Gastrocnemius medialis (tissue), 4 donors: ENCODE measurements at regions not wholly inside any gene's neighbourhood (a gene's known extent, or its start where the extent isn't known, plus 50 kb on each side); places are given as distances from the start of the nearest gene placed in this dataset.

ENCODE experiments used
- ATAC-seq, 2 donors: fragments of 150-250 bp; one replicate each; pipeline ENCODE4 v1.9.1; 2016
- DNase-seq, 2 donors: peaks; one replicate each; pipeline ENCODE4 v3.0.0-alpha.2; 2019
- H3K27ac ChIP-seq, 4 donors: fragments of 200-600 bp; sonication (generic); 1 replicate in 1 of 4; 2 replicates in 3 of 4; pipeline ENCODE4 v1.5.1; 2016 to 2018; ENCODE audit warnings: mild to moderate bottlenecking in 2 of 4, moderate library complexity in 1 of 4
- H3K27me3 ChIP-seq, 3 donors: fragments of 200-600 bp; sonication (generic) in 2 of 3; 1 replicate in 1 of 3; 2 replicates in 2 of 3; pipeline versions ENCODE4 v1.5.1 to v1.6.0; 2016 to 2019; ENCODE audit warnings: mild to moderate bottlenecking in 1 of 3, moderate library complexity in 1 of 3
- H3K36me3 ChIP-seq, 2 donors: fragments of 200-600 bp; sonication (generic) in 1 of 2; one replicate each; pipeline ENCODE4 v1.5.1; 2017 to 2018
- H3K4me1 ChIP-seq, 2 donors: fragments of 200-600 bp; sonication (generic) in 1 of 2; one replicate each; pipeline ENCODE4 v1.5.1; 2016 to 2017; ENCODE audit warnings: mild to moderate bottlenecking in 2 of 2
- H3K4me3 ChIP-seq, 4 donors: fragments of 200-600 bp; sonication (generic) in 3 of 4; 1 replicate in 1 of 4; 2 replicates in 3 of 4; pipeline ENCODE4 v1.5.1; 2016 to 2019; ENCODE audit warnings: mild to moderate bottlenecking in 2 of 4
- H3K9me3 ChIP-seq, 3 donors: fragments of 200-600 bp; sonication (generic) in 2 of 3; 1 replicate in 1 of 3; 2 replicates in 2 of 3; pipeline ENCODE4 v1.5.1; 2016 to 2019
- POLR2A ChIP-seq, 2 donors: fragments of 450-650 bp; IDR thresholded peaks; one replicate each; pipeline ENCODE4 v1.6.1; 2017; ENCODE audit warnings: antibody characterized with exemption in 2 of 2, mild to moderate bottlenecking in 2 of 2, moderate library complexity in 2 of 2
- in situ Hi-C, 4 donors: fragments of 200-750 bp; cut with MboI; loops; one replicate each; pipeline versions ENCODE4 v1.15.0 to v1.8.0; 2017; ENCODE audit warnings: low sequenced_read_pairs in 4 of 4
- intact Hi-C: fragments of 100-400 bp; cut with DNase I; formaldehyde crosslinking; loops from one replicate; pipeline ENCODE4 v1.15.1; 2023; ENCODE audit warnings: low total_unique reads
- TF ChIP-seq, protein P1 (sequence below), 5 experiments: fragments of 450-650 bp in 3 of 5; fragments of 200-600 bp in 2 of 5; sonication (generic) in 2 of 5; IDR thresholded peaks in 4 of 5; conservative IDR thresholded peaks in 1 of 5; 1 replicate in 4 of 5; 2 replicates in 1 of 5; pipeline ENCODE4 v1.5.1; 2016 to 2019; ENCODE audit warnings: antibody characterized with exemption in 5 of 5, mild to moderate bottlenecking in 3 of 5, moderate library complexity in 3 of 5

DNA sequence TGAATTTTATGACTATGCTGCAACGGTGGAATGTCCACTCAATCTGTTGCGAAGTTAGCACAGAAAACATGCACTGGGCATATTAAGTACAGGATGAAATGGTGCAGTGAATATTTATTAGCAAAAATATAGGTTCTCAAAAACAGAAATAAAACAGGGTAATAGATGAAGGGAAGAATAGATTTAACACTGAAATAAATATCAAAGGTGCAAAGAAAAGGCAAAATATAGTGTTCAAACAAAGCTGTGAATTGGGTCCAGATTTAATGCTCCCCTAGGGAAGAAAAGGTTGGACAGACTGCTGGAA is 435.2 kb upstream of the MGMT start:
- no peak for TF ChIP-seq POLR2A (IDR thresholded peaks at IDR 0.05)
- TF ChIP-seq, protein P1, sequence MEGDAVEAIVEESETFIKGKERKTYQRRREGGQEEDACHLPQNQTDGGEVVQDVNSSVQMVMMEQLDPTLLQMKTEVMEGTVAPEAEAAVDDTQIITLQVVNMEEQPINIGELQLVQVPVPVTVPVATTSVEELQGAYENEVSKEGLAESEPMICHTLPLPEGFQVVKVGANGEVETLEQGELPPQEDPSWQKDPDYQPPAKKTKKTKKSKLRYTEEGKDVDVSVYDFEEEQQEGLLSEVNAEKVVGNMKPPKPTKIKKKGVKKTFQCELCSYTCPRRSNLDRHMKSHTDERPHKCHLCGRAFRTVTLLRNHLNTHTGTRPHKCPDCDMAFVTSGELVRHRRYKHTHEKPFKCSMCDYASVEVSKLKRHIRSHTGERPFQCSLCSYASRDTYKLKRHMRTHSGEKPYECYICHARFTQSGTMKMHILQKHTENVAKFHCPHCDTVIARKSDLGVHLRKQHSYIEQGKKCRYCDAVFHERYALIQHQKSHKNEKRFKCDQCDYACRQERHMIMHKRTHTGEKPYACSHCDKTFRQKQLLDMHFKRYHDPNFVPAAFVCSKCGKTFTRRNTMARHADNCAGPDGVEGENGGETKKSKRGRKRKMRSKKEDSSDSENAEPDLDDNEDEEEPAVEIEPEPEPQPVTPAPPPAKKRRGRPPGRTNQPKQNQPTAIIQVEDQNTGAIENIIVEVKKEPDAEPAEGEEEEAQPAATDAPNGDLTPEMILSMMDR (IDR thresholded peaks at IDR 0.05 in 4 of 5, conservative IDR thresholded peaks at IDR 0.05 in 1 of 5) = no peak
- Histone ChIP-seq H3K4me3 (no peak overlapping the region), H3K27ac (no peak overlapping the region), H3K4me1 (peaks cover 0 to 4% of the 10 kb centered on the region in 2 donors), H3K9me3 (no peaks in the 10 kb centered on the region), H3K36me3 (no peaks in the 10 kb centered on the region), H3K27me3 (peaks cover 17 to 52% (median 31%) of the 10 kb centered on the region in 3 donors)
- intact Hi-C loops = loop anchor here (2.0 to 10.0 kb wide), 3 partner anchors 303 to 939 kb away; no protein-coding TSS in a partner anchor
- no peak for DNase-seq
- in situ Hi-C loops = loop anchor here (10.0 to 25.0 kb wide), 5 partner anchors 303 to 1081 kb away; partner anchors contain the start of genes C10orf143 (in 1 of the 4) and EBF3 (in 1 of the 4)
- ATAC-seq = no peak

DNA sequence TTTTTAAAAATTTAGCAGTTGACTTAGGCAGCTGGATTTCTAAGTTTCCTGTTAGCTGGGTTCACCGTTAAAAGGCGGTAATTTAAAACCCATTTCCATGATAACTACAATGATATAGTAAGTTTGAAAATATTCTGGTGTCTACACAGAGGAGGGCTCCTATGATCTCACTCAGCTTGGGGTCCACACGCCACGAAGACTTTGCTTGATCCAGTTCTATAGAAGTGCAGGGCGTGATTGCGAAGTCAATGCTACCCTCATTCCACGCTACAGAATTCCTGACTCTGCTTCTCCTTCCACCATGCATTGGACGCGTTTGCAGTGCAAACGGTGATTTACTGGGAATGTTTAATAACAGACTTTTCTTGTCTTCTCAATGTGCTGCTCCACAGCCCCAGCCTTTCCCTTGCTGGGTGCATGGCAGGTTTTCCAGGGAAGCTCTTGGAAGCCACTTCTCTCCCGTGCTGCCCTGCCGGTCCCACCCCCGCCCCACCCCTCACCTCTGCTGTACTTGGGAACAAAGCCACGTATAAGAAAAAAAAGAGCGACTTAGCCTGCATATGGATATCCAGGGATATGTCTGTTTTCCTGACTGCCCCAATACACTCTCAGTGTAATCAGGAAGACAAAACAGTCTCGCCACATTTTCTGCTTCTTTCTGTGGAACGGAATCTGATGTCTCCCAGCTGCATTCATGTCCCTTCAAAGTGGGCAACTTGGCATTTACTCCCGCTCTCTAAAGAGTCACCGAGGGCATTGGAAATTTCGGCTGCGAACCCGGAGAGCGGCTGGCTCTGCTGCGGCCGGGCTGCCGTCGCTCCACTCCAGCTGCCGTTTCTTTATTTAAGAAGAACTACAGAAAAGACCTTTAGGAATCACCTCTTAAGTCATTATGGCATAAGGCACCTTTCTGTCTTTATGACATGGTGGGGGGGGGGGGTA is 434.4 kb upstream of the MGMT start:
- no peak for TF ChIP-seq POLR2A (IDR thresholded peaks at IDR 0.05)
- TF ChIP-seq, protein P1 (IDR thresholded peaks at IDR 0.05 in 4 of 5, conservative IDR thresholded peaks at IDR 0.05 in 1 of 5) = no peak
- H3K27ac ChIP-seq = no peak overlapping the region
- DNase-seq (no peak), ATAC-seq (no peak)
- no peaks in the 10 kb centered on the region for H3K9me3 ChIP-seq
- no peak overlapping the region for H3K4me3 ChIP-seq
- H3K4me1 ChIP-seq = peaks cover 0 to 4% of the 10 kb centered on the region in 2 donors
- intact Hi-C loops (loop anchor here (10.0 kb wide), 2 partner anchors 302 to 852 kb away; no protein-coding TSS in a partner anchor), in situ Hi-C loops (loop anchor here (10.0 to 25.0 kb wide), 5 partner anchors 302 to 1080 kb away; partner anchors contain the start of genes C10orf143 (in 1 of the 4) and EBF3 (in 1 of the 4))
- H3K36me3 ChIP-seq = no peaks in the 10 kb centered on the region
- peaks cover 17 to 50% (median 24%) of the 10 kb centered on the region in 3 donors for H3K27me3 ChIP-seq

DNA sequence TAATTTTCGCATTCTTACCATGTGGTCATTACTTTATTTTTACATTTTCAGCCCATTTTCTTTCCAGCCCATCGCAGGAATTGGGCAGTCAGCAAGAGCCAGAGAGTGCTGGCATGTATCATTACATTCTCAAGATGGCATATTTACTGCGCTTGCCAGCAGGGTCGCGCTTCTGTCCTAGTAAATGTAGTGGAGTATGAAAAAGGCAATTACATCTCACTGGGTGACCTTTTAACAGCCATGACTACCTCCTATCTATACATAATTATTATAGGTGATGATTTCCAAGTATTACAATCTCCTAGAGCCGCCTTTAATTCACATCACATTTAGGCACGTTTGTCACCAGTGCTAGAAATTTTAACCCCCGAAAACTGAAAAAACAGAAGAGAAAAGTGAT is 433.7 kb upstream of the MGMT start:
- in situ Hi-C loops (loop anchor here (10.0 to 25.0 kb wide), 5 partner anchors 301 to 1079 kb away; partner anchors contain the start of genes C10orf143 (in 1 of the 4) and EBF3 (in 1 of the 4)), intact Hi-C loops (loop anchor here (10.0 kb wide), 2 partner anchors 301 to 851 kb away; no protein-coding TSS in a partner anchor)
- DNase-seq = no peak
- peaks cover 17 to 47% (median 17%) of the 10 kb centered on the region in 3 donors for H3K27me3 ChIP-seq
- ATAC-seq = no peak
- H3K36me3 ChIP-seq = no peaks in the 10 kb centered on the region
- TF ChIP-seq, protein P1 (IDR thresholded peaks at IDR 0.05 in 4 of 5, conservative IDR thresholded peaks at IDR 0.05 in 1 of 5) = no peak
- TF ChIP-seq POLR2A (IDR thresholded peaks at IDR 0.05) = no peak
- H3K4me1 ChIP-seq = peaks cover 0 to 4% of the 10 kb centered on the region in 2 donors
- no peak overlapping the region for H3K4me3 ChIP-seq
- H3K9me3 ChIP-seq = no peaks in the 10 kb centered on the region
- H3K27ac ChIP-seq = no peak overlapping the region

DNA sequence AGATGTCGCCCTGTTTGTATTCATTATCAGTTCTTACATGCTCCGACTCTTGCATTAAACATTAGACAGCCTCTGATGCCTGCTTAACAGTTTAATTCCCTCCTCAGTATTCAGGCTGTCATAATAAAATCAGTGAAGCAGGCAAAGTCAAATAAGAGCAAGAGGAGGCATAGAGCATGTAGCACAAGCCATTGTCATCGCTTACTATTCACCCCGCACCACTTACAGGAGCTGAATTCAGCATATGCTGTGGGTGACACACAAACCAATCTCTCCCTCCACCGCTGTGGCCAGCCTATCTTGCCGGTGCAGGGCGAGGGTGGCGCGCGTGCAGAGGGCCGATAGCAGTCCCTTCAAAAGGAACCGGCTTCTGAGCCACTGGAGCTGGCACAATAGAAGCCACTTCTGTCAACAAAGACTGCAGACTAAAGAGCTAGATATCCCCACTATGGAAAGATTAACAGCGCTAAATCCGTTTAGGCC is 433.2 kb upstream of the MGMT start:
- H3K27me3 ChIP-seq = peaks cover 14 to 43% (median 17%) of the 10 kb centered on the region in 3 donors
- no peak for ATAC-seq
- intact Hi-C loops (loop anchor here (10.0 kb wide), 2 partner anchors 301 to 851 kb away; no protein-coding TSS in a partner anchor), in situ Hi-C loops (loop anchor here (10.0 to 25.0 kb wide), 5 partner anchors 301 to 1078 kb away; partner anchors contain the start of genes C10orf143 (in 1 of the 4) and EBF3 (in 1 of the 4))
- H3K9me3 ChIP-seq = no peaks in the 10 kb centered on the region
- H3K4me1 ChIP-seq = peaks cover 0 to 4% of the 10 kb centered on the region in 2 donors
- no peak for TF ChIP-seq POLR2A (IDR thresholded peaks at IDR 0.05)
- TF ChIP-seq, protein P1 (IDR thresholded peaks at IDR 0.05 in 4 of 5, conservative IDR thresholded peaks at IDR 0.05 in 1 of 5) = no peak
- no peak overlapping the region for H3K4me3 ChIP-seq
- no peak for DNase-seq
- no peaks in the 10 kb centered on the region for H3K36me3 ChIP-seq
- H3K27ac ChIP-seq = no peak overlapping the region
